NOMO-1 treated with DMSO at 0.1 percent for 48 hours (cell line): ENCODE measurements at regions not wholly inside any gene's neighbourhood (a gene's known extent, or its start where the extent isn't known, plus 50 kb on each side); places are given as distances from the start of the nearest gene placed in this dataset.
"Not testable (repeated sequence)": the region's sequence is repeated elsewhere in the genome, so short reads cannot be mapped to it uniquely, and the experiment has no call there.

Experiments
- DNase-seq: peaks from one replicate; lab custom pipeline; 2025; ENCODE audit not compliant: unreplicated experiment; lab: John Stamatoyannopoulos, UW

DNA sequence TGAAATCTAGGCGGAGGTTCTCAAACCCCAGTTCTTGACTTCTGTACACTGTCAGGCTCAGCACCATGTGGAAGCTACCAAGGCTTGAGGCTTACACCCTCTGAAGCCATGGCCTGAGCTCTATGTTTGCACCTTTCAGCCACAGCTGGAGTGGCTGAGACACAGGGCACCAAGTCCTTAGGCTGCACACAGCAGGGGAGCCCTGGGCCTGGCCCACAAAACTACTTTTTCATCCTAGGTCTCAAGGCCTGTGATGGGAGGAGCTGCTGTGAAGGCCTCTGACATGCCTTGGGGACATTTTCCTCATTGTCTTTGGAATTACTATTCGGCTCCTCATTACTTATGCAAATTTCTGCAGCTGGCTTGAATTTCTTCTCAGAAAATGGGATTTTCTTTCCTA, 503.2 kb upstream of the PCDH20 start:
- no peak for DNase-seq

DNA sequence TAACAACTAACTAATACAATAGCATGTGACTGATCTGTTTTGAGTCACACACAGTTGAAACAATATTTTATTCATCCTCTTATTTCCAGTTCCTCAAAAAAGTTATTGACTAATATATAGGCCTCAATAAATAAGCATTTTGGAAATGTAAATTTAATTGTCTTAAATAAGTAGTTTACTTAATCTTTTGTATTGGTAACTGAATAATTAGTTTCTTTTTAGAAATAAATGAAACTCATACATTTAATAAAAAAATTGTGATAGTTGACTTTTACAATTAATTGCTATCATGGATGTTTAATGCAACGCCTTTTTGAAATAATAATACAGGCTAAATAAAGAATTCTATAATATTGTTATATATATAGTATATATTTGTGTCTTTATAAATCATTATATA, 500.8 kb upstream of the PCDH20 start:
- no peak for DNase-seq

DNA sequence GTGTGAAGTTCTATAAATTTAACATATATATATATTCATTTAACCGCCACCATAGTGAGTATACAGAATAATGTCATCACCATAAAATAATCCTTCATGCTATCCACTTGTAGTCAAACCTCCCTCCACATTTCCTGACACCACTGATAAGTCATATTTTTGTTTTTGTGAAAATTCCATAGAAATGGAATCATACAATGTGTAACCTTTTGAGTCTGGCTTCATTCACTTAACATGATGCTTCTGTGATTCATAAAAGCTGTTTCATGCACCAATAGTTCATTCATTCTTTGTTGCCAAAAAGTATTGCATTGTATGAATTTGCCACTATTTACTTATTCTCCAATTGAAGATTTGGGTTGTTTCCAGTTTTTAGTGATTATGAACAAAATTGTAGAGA, 497.5 kb upstream of the PCDH20 start:
- DNase-seq, result no peak

DNA sequence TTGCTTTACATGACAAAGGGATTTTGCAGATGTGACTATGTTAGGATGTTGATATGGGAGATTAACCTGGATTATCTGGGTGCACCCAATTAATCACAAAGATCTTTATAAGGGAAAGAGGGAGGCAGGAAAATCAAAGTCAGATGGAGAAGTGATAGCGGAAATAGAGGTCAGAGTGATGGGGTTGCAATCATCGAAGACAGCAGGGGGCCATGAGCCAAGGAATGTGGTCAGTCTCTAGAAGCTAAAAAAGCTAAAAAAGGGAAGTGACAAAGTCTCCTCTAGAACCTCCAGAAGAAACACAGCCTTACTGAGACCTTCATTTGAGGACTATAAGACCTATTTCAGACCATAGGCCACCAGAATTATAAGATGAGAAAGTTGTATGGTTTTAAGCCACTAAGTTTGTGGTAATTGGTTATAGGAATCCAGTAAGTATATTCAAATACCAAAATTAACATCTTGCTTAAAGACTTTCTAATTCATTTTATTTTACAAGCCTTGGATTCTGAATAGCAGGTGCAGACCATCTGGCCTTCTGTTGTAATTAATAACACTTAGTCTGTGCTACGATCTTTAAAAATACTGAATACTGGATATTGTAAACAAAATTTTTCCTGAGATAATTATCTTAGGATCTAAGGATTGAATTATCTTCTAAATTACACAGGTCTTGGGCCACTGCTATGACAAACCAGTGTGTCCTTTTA, 493.4 kb upstream of the PCDH20 start:
- DNase-seq, result peak; percentile 20

DNA sequence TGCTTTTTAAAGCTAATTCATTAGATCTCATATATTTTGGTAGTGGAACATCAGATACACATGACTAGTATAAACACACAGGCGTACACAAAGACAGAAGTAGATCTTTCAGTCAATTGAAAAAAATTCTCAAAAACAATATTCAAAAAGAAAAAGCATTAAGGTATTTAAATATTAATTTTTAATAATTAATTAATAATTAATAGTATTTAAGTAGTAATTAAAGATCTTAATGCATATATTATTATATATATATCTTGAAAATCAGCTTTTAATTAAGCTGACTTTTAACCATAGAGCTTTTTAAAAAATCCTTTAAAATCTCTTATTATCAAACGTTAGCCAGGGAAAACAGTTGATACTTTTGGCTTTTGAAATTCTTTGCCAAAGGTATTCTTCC, 489.4 kb upstream of the PCDH20 start:
- DNase-seq, result no peak

DNA sequence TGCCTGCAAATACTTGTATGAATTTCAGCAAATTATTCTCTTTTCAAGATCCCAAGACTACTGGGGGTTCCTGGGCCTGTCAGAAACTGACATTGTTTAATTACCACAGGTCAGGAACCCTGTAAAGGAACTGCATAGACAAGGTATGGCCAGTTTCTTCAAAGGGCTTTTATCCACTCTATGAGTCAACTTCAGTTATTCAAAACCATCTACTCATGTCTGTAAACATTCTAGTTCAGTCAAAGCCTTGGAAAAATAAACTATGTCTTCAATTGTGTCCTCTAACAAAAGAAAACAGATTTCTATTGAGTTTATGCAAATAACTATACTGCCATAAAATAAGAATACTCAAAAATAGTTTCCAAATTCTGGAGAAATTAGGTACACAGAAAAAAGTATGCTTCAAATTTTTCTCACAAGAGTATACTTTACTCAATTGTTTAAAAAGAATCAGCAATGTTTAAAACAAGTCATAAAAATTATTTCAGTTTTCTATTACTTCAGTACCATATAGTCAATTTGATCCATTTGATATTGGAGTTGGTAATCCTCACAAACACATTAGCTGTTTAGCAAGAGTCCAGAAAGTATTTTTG, 486.4 kb upstream of the PCDH20 start:
- DNase-seq, result no peak

DNA sequence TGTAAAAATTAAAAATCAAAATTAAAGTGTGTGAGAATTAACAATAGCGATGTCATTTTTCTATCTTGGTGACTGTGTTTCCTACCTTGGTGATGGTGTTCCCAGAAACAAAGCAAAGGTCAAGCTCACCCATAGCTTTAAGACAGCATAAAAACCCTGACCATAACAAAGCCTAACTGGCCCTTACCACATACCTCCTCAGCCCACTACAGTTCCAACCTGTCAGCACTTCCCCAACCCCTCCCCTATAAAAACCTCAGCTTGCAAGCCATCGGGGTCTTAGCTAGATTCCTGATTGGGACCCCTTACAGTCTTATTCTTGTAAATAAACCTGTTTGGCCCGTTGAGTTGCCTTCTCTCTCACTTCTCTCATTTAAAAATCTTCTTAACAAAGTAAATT, 484.4 kb upstream of the PCDH20 start:
- no peak for DNase-seq

DNA sequence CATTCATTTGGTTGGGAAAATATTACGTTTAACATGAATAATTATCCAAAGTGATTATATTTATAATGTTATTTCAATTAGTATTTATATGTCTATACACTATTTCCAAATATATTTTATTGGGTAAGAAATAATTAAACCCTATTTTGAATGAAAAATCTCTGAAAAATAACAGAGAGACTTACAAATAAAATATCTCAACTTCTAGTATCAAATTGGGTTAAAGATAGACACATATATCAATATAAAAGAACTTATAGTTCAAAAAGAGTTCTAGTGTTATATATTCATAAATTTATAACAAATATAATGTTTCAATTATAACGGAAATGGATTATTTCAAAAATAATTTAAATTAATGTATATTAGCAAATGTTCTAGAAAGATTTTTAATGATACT, 482.6 kb upstream of the PCDH20 start:
- no peak for DNase-seq

DNA sequence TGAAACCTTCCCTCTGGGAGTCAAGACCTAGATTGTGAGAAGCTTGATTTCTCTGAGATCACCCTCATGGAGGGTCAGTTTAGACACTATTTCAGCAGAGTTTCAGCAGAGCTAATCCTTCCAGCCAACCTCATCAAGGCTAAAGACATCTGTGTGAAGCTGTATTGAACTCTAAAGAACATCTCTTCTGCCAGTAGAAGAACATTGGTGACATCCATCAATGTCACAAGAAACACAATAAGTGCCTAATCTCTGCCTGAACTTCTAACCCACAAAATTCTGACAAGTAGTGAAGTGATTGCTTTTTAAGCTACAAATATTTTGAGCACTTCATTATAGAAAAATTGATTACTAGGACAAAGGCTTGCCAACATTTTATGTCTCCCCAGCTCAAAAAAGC, 475.8 kb upstream of the PCDH20 start:
- no peak for DNase-seq

DNA sequence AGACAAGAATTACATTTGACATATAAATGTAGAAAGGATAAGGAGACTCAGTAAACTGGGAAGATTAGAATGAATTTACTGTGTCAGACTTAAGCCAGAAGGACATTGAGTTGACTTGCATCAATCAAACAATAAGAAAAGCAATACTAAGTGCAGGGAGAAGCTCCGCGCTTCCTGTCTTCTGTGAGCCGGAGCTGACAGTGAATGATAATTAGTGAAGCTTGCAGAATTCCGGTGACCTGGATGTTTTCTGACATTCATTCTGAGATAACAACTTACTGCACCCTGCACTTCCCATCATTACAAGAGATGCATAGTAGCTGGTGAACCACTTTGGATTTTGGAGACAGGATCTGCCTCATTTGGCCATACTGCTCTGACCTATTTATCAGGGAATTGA, 469.2 kb upstream of the PCDH20 start:
- DNase-seq, result no peak

DNA sequence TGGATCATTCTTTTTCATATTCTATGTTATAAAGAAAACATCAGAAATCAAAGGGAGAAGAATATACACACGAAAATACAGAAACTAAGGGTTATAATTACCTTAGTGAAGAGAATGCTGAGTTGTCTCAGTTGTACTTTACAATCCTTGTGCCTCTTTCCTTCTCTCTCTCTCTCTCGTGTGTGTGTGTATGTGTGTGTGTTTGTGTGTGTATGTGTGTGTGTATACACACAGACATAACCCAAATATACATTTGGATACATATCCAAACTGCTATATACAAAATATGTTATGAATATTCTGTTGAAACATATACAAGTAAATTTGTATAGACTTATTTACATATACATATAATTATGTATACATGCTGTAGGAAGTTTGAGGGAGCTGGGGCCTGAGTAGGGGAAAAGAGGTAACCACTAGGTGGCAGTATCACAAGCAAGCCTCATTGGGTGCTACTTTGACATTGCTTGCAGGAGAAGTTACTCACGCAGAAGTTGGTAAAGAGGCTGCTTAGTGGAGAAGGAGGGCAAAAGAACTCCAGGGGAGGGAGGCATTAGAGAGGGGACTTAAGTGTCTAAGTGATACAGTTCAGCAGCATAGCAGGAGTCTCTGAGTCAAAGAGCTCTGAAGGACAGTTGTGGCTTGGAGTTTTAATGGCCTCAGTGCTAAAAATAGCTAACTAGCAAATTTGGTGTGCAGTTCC, 465.1 kb upstream of the PCDH20 start:
- peak; percentile 57 for DNase-seq

DNA sequence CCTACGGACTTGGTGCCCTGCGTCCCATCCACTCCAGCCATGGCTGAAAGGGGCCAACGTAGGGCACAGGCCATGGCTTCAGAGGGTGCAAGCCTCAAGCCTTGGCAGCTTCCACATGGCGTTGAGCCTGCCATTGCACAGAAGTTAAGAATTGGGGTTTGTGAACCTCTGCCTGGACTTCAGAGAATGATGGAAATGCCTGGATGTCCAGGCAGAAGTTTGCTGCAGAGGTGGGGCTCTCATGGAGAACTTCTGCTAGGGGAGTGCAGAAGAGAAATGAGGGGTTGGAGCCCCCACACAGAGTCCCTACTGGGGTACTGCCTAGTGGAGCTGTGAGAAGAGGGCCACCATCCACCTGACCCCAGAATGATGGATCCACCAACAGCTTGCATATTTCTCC, 462.9 kb upstream of the PCDH20 start:
- DNase-seq, result not testable (repeated sequence)

DNA sequence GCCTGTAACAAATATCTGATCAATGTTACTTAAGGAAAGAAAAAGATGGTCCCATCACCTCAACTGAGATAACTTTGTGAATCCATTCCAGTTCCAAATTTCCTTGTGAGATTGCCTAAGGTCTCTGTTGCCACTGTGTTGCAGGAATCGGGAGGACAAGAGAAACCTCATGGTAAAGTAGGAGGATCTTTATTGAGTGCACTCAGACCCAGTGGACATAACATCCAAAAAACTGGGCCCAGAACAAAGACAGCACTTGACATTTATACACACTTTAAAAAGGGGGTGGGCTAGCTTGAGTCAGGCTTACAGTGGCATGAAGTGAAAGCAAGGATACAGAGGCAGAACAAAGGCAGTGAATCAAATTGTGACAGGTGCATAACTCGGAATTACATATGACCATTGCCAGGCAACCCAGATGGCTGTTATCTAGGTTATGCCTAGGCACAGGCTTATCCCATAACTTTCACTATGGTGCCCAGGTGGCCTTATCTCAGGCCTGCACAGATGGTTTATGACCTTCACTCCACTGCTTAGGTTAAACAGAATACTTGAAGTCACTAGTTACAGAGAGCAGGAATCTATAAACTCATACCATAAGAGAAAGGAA, 459.4 kb upstream of the PCDH20 start:
- DNase-seq, result no peak

DNA sequence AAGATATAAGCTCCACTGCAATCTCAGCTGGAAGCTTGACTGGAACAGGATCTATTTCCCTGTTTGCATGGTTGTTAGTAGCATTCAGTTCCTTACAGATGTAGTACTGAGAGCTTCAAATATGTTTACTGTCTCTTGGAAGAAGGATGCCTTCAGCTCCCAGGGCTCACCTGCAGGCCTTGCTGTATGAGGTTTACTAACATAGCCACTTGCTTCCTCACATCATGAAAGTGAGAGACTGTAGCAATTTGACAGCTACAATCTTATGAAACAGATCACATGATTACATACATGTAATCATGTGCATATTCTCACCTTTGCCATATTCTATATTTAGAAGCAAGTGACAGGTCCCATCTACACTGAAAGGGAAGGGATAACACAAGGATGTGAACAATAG, 458.1 kb upstream of the PCDH20 start:
- DNase-seq, result no peak

DNA sequence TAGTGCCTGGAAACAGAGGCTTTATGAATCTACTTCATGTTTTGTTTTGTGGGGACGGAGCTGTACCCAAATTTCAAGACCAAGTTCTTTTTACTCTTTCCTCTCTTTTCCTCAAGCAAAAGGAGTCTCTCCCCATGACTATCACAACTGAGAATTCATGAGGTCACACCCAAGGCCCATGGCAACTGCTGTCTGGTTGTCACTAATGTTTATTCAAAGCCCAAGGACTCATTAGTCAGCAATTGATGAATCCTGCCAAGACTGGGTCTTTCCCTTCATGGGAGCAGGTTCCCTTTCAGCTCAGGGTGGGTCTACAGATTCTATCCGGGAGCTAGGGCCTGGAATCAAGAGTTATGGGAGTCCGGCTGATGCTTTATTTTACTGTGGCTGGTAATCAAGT, 441.5 kb upstream of the PCDH20 start:
- DNase-seq, result no peak

DNA sequence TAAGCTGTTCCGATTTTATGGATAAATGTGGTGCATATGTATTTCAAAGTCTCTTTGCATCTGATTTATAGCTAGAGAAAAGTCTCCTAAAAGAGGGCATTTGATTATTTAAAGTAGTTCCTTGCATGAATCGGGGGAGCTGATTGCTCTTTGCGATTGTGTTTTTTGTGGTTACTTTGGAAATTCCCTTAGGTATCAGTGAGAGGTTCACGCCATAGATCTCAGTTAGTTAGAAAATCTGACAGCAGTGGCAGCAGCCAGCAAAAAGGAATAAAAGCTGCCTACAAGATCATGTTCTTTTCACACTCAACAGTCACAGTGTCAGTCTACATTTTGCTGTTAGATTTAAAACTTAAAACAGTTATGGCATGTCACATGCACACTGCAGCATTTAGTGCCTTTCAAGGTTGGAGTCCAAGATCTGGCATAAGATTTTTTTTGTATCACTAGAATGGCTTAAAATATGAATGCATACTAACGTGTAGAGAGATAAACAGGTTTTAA, 436.5 kb upstream of the PCDH20 start:
- no peak for DNase-seq

DNA sequence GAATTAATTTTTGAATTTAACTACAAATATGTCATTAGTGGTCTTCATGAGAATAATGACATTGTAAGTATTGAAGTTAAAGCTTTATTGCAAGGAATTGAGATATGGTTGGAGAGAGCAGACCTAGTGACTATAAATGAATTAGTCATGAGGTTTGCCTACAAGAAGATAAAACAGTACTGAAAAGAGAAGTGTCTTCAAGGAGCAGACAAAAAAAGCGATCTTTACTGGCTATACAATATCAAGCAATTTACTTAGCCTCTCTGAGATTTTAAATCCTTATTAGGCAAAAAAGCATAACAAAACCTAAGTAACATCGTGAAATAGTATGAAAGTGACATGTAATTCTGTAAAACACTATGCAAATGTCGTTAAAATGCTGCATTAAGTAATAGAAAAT, 435.1 kb upstream of the PCDH20 start:
- DNase-seq, result peak; percentile 1

DNA sequence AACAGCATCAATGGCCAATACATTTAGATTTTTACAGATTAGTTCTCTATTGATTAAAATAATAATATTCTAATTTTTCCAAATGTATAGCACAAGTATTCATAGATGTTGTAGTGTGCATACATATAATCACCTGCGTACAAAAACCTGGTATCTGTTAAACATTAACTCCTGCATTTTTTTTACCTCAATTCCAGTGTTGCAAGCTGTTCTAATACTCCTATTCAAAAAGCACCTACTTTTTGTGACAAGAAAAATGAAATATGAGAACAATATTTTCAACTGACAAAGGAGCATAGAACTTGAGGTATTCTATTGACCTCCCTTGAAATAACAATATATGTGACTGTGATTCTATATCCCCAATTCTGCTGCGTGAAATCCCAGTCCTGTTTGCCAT, 422.9 kb upstream of the PCDH20 start:
- DNase-seq, result no peak

DNA sequence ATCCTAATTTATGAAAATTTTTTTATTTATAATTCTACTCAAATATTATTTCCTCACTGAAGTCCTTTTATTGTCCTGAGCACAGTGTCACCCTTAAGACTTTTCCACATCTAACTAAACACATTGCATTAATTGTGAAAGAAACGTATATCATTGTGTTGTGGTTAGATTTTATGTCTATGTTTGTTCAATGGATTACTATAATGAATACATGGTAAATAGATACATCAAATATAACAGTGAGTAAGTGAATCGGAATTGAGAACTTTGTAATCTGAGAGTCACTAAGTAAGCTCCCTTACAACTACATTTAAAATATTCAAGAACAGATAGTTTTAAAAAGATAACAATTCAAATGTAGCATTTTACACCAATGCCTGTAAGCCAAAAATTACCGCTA, 417.6 kb upstream of the PCDH20 start:
- no peak for DNase-seq

DNA sequence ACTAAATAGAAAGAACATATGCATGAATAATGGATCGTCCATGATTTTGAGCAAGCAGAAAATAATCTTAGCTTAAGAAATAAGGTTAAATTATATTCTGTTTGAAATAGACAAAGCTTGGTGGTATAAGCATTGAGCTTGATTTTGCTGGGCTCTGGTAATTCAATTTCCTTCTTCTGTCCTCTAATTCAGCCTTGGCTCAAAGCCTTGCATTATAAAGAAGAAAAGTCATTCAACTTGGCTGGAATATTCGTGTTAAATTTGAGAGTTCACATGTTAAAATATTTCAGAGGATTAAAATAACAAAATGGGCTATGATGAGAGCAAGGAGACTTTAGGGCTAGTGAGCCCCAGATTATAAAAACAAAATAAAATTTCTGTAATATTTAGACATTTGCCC, 415.4 kb upstream of the PCDH20 start:
- no peak for DNase-seq

DNA sequence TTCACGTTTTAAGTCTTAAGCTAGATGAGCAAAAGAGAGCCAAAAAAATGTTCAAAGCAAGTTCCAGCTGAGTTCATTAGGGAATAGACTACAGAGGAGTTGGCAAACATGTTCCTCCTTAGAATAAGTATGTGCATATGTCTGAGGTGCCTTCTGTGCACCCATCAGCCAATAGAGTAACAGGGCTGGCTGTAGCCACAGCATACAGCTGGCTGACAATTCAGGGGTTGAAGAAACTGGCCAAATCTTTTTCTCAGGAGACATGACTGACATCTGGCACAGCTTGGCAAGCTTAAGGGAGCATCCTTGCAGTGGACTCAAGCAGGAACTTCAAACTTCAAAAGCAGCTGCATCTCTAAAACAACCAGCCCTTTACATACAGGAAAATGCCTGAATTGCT, 414.8 kb upstream of the PCDH20 start:
- DNase-seq, result no peak

DNA sequence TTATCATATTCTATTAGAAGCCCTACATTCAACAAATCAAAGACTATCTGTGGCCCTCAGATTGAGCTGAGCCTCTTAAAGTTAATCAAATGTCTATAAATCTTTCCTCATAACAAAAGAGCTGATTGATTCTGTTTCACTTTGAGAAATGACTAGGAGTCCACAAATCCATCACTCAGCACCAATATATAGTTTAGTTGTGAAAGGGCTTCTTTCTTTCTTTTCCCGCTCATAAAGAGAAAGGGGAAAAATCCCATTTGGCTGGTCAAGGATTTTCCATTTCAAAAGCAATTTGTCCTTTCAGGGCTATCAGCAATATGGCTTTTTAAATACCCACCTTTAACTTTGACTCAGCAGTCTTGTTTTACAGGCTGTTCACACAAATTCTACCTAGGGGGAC, 408.5 kb upstream of the PCDH20 start:
- DNase-seq, result no peak
